Pancreas (tissue), 10 donors: ENCODE measurements at regions not wholly inside any gene's neighbourhood (a gene's known extent, or its start where the extent isn't known, plus 50 kb on each side); places are given as distances from the start of the nearest gene placed in this dataset.

Experiments
- ATAC-seq, 4 donors: fragments of 200-7000 bp; cut with Tn5 transposase; one replicate each; pipeline versions ENCODE4 v1.8.0 to v1.9.1; 2020; ENCODE audit warnings: mild to moderate bottlenecking in 4 of 4, moderate library complexity in 4 of 4
- DNase-seq, 6 donors: peaks; one replicate each; pipeline ENCODE4 v3.0.0-alpha.2; 2020
- FAIRE-seq: peaks from 2 replicates; lab custom pipeline; 2012; peaks lifted over from hg19 to GRCh38; lab: Jason Lieb, UNC
- H3K27ac ChIP-seq, 4 donors: fragments of 200-600 bp; sonication (generic); 1 replicate in 3 of 4; 2 replicates in 1 of 4; pipeline versions ENCODE4 v1.5.0 to v1.8.0; 2020
- H3K27me3 ChIP-seq, 4 donors: fragments of 200-600 bp; one replicate each; pipeline ENCODE4 v1.8.0; 2021
- H3K36me3 ChIP-seq, 3 donors: fragments of 200-600 bp; sonication (generic) in 1 of 3; one replicate each; pipeline versions ENCODE4 v1.5.0 to v1.8.0; 2020 to 2021
- H3K4me1 ChIP-seq, 3 donors: fragments of 200-600 bp; one replicate each; pipeline ENCODE4 v1.8.0; 2021
- H3K4me3 ChIP-seq, 4 donors: fragments of 200-600 bp; sonication (generic) in 2 of 4; one replicate each; pipeline versions ENCODE4 v1.5.0 to v1.8.0; 2020 to 2021
- H3K9me3 ChIP-seq, 4 donors: fragments of 200-600 bp; one replicate each; pipeline ENCODE4 v1.8.0; 2021
- CTCF ChIP-seq, 4 donors: fragments of 200-600 bp; sonication (generic) in 3 of 4; IDR thresholded peaks; one replicate each; pipeline versions ENCODE4 v1.5.0 to v1.8.0; 2021; ENCODE audit warnings: antibody characterized with exemption in 4 of 4
- WGBS, 2 donors: extraction: QIAGEN DNeasy Blood & Tissue Kit; methylation state at CpG; one replicate each; pipeline ENCODE4 v1.1.7; 2013; 5-methylcytosine and 5-hydroxymethylcytosine counted together
- intact Hi-C, 3 donors: fragments of 100-400 bp; cut with DNase I; formaldehyde crosslinking; loops; one replicate each; pipeline versions ENCODE4 v1.11.1 to v1.14.2; 2022
- donor health status: healthy with polysubstance abuse.
- donor health status: DM: no; HTN: no; CAD: no; lungs with moderate emphysema.
- donor health status: DM: no; HTN: no; CAD: no.
- donor health status: control.
- donor health status: control.
- donor health status: Bipolar disorder and iron deficiency.
- donor health status: DM: yes; HTN: yes; CAD: no.
- donor health status: DM: no; HTN: no; CAD: no.
- donor health status: DM: no; HTN: no; CAD: no.
- donor health status: DM: yes; HTN: yes; CAD: no.

GRCh38 chr13:29706923-29707322 is 111.4 kb upstream of the SLC7A1 start:
- Histone ChIP-seq H3K27ac (no peak overlapping the region), H3K4me3 (no peak overlapping the region), H3K4me1 (no peaks in the 10 kb centered on the region), H3K27me3 (no peaks in the 10 kb centered on the region), H3K36me3 (no peaks in the 10 kb centered on the region), H3K9me3 (no peaks in the 10 kb centered on the region)
- ATAC-seq: no peak
- FAIRE-seq: no peak
- TF ChIP-seq CTCF (IDR thresholded peaks at IDR 0.05): no peak
- intact Hi-C loops: loop anchor here in 1 of 3 donors (5.0 kb wide), 1 partner anchor 195 kb away; no protein-coding TSS in a partner anchor
- no peak for DNase-seq
- 74 to 81% methylated on average over 9 of the region's 9 CpGs for WGBS, 2 donors

DNA sequence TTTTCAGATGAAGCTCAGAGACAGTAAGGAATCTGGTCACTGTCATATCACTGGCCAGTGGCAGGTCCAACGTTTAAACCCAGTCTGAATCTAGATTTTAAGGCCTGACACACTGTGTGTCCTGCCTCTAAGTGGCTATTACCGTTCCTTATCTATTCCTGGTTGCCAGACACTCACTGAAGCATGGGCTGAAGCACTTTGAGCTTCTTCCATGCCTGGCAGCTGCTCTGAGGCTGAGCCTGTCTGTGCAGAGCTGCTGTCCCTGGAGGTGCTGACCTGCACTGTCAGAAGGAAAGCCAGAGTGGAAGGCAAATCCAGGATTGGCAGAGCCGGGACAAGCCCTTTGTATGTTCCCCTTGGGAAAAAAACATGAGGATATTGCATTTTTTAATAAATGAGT is 109.2 kb upstream of the SLC7A1 start:
- no peaks in the 10 kb centered on the region for H3K4me1 ChIP-seq
- DNase-seq: no peak
- TF ChIP-seq CTCF (IDR thresholded peaks at IDR 0.05): no peak
- H3K4me3 ChIP-seq: no peak overlapping the region
- no peak for FAIRE-seq
- no peaks in the 10 kb centered on the region for H3K36me3 ChIP-seq
- H3K27ac ChIP-seq: no peak overlapping the region
- H3K27me3 ChIP-seq: no peaks in the 10 kb centered on the region
- WGBS, 2 donors: 46 to 55% methylated on average over 3 of the region's 3 CpGs
- peak in 1 of 4 donors; percentile 29 for ATAC-seq
- intact Hi-C loops: loop anchor here in 1 of 3 donors (5.0 kb wide), 1 partner anchor 192 kb away; no protein-coding TSS in a partner anchor
- H3K9me3 ChIP-seq: no peaks in the 10 kb centered on the region

- no peaks in the 10 kb centered on the region for H3K36me3 ChIP-seq
- TF ChIP-seq CTCF (IDR thresholded peaks at IDR 0.05): no peak
- no peaks in the 10 kb centered on the region for H3K4me1 ChIP-seq
- no peaks in the 10 kb centered on the region for H3K9me3 ChIP-seq
- FAIRE-seq: no peak
- ATAC-seq: no peak
- H3K27ac ChIP-seq: no peak overlapping the region
- intact Hi-C loops: no loop called here
- DNase-seq: no peak
- H3K27me3 ChIP-seq: no peaks in the 10 kb centered on the region
- no peak overlapping the region for H3K4me3 ChIP-seq
- 73 to 87% methylated on average over 4 of the region's 4 CpGs for WGBS, 2 donors
These were observed 107.9 kb upstream of the SLC7A1 start for GRCh38 chr13:29703421-29703820.

DNA sequence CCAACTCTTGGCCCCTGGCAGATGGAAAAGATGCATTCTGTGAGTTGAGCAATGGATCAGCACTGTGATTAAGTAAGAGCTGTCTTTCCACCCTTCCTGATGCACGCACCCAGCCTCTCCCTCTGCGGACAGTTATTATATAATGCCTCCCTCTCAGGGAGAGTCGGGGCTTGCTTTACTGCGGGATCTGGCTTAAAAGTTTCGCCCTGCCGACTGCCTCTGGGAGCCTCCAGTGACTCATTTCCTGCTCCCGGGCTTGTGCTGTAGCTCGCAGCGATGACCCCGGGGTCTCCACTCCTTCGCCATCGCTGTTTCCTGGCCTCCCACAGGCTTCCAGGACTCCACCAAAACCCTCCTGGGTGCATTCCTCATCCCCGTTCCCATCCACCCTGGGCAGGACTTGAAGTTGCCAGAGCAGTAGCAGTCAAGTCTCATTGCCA is 107.4 kb upstream of the SLC7A1 start:
- Histone ChIP-seq H3K4me3 (no peak overlapping the region), H3K4me1 (no peaks in the 10 kb centered on the region), H3K9me3 (no peaks in the 10 kb centered on the region), H3K27ac (no peak overlapping the region), H3K36me3 (no peaks in the 10 kb centered on the region), H3K27me3 (no peaks in the 10 kb centered on the region)
- ATAC-seq: peak in 3 of 4 donors; percentile 32 to 40 (median 38)
- 73% methylated on average over 13 of the region's 13 CpGs for WGBS, 2 donors
- no peak for FAIRE-seq
- DNase-seq: peak in 1 of 6 donors; percentile 7
- intact Hi-C loops: no loop called here
- no peak for TF ChIP-seq CTCF (IDR thresholded peaks at IDR 0.05)

GRCh38 chr13:29698106-29698505 is 102.6 kb upstream of the SLC7A1 start:
- 75 to 83% methylated on average over 3 of the region's 3 CpGs for WGBS, 2 donors
- DNase-seq (no peak), FAIRE-seq (no peak), ATAC-seq (no peak)
- no peak for TF ChIP-seq CTCF (IDR thresholded peaks at IDR 0.05)
- Histone ChIP-seq H3K4me1 (no peaks in the 10 kb centered on the region), H3K27ac (no peak overlapping the region), H3K36me3 (no peaks in the 10 kb centered on the region), H3K27me3 (no peaks in the 10 kb centered on the region), H3K4me3 (no peak overlapping the region), H3K9me3 (no peaks in the 10 kb centered on the region)
- intact Hi-C loops: no loop called here
